GM21825 (cell line): ENCODE measurements at regions not wholly inside any gene's neighbourhood (a gene's known extent, or its start where the extent isn't known, plus 50 kb on each side); places are given as distances from the start of the nearest gene placed in this dataset.
"Not testable (repeated sequence)": the region's sequence is repeated elsewhere in the genome, so short reads cannot be mapped to it uniquely, and the experiment has no call there.

Source experiments
- ATAC-seq: cut with Tn5 transposase; IDR thresholded peaks from one replicate; pipeline ENCODE4 v1.9.1; 2021; ENCODE audit warnings: mild to moderate bottlenecking, moderate library complexity; ENCODE audit not compliant: unreplicated experiment

- ATAC-seq = no peak
Measured at GRCh38 chr6:104522533-104522932, 337.2 kb downstream of the HACE1 start.

DNA sequence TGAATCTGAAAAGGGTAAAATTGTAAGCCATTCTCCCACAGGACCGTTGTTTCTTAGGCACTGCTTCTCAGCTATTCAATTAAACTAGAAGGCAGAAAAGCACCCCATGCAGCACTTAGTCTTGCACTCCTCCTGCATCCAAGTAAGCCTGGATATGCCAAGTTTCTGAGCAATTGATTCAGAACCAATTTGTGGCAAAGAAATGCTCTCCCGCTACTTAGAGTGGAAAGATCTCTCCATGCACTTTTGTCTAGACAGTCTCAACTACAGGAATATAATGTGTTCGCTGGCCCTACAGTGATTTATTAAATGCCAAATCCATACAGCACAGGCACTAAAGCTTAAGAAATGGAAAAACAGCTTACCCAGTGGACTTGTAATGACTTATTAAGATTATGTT, 338.5 kb downstream of the HACE1 start:
- ATAC-seq = no peak

GRCh38 chr6:104519566-104519965, 340.2 kb downstream of the HACE1 start:
- ATAC-seq = no peak

- ATAC-seq = no peak
Measured at GRCh38 chr6:104509355-104509754, 350.4 kb downstream of the HACE1 start.

DNA sequence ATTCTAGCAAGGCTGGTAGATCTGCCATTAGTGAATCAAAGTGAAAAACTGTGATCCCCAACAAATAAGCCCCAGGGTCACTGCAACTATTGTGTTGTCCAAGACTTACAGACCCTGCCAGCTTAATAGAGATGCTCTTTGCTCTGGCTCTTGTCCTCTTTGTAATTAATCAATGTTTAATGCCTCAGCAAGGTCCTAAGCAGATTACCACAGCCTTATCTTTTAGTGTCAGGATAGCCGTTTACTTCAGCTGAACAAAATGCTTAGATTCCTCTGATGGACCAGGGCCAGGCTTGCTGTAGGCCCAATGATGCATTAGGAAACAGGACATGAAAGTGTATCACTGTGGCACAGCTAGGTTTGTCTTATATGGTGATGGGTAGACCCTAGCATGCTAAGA, 353.3 kb downstream of the HACE1 start:
- ATAC-seq = no peak

DNA sequence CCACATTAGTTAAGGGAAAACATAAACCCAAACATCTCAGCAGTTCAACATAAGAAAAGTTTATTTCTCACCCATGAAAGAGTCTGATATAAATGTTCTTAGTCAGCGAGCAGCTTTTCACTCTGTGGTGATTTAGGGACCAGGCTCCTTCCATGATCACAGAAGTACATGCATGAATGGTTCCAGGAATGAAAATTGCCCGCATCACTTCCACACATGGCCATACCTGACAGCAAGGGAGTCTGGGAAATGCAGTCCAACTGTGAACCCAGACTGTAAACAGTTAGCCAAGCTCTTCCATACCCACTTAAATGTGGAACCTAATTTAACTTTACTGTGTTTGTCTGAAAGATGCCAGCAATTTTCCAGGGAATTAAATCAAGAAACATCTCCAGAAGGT, 353.9 kb downstream of the HACE1 start:
- ATAC-seq = no peak

- ATAC-seq = no peak
Measured at GRCh38 chr6:104500265-104500664, 359.5 kb downstream of the HACE1 start.

DNA sequence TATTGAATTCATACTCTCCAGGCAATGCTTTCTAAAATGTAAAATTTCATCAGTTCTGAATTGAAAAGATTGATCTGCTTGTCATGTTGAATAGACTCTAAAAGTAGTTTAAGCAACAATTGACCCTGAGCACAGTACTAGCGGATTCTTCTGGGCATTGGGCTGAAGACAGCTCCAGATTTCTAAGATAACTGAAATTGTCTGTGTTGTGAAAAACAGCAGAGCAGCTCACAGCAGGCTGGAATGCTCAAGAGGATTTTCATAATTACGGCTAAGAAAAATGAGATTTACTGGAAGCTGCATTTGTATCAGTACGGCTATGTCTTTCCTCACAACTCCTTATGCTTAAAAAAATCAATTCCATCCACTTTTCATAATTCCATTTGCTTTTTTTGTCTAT, 373.7 kb downstream of the HACE1 start:
- no peak for ATAC-seq

DNA sequence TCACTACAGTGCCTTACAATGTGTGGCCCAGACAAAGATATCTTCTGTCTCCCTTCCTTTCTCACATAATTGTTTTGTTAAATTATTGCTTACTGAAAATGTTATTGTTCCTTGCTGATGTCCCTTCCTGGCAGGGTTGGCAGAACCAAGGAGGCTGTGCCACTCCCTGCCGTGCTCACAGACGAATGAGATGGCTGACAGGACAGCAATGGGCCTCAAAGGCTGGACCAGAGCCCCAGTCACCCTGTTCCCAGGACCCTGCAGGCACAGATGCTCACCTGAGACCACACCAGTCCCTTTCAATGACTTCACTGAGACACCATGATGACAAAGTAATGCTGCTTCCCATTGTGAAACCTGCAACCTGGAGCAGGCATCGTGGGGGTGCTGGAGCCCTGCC, 375.1 kb downstream of the HACE1 start:
- no peak for ATAC-seq

- no peak for ATAC-seq
Measured at GRCh38 chr6:104484191-104484590, 375.5 kb downstream of the HACE1 start.

- ATAC-seq = no peak
Measured at GRCh38 chr6:104483225-104483834, 376.4 kb downstream of the HACE1 start.

DNA sequence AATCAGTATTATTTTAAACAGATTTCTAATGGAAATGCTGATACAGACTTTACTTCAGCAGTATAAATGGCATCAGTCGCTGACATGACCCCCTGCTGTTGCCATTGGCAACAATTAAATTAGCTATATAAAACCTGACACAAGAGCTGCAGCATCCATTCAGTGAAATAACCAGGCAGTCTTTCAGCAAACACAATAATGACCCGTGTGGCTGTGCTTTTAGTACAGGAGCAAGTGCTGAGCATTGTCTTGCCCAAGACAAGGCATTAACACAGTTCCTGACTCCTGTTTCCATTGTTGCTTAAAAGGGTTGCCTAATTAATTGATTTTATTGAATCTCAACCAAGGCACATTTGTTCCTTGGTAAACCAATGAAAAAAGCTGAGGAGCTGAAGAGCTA, 382.1 kb downstream of the HACE1 start:
- ATAC-seq = no peak

DNA sequence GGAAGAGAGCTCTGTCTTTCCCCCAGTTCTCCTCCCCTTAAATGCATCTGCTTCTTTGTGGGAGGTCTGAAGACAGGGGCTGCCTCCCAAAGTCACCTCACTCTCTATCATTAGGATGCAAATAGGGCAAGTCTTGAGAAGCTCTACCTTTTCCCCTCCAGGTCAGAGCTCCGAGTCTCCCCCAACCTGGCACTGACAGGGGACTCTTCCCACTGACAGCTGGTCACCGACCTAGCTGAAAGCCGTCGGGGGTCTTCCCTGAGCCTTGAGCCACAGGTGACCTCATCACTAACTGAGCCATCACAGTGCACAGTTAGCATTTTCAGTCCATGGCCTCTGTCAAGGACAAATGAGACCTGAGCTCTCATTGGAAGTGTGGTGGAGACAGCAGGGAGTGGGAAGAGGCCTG, 386.7 kb downstream of the HACE1 start:
- no peak for ATAC-seq

DNA sequence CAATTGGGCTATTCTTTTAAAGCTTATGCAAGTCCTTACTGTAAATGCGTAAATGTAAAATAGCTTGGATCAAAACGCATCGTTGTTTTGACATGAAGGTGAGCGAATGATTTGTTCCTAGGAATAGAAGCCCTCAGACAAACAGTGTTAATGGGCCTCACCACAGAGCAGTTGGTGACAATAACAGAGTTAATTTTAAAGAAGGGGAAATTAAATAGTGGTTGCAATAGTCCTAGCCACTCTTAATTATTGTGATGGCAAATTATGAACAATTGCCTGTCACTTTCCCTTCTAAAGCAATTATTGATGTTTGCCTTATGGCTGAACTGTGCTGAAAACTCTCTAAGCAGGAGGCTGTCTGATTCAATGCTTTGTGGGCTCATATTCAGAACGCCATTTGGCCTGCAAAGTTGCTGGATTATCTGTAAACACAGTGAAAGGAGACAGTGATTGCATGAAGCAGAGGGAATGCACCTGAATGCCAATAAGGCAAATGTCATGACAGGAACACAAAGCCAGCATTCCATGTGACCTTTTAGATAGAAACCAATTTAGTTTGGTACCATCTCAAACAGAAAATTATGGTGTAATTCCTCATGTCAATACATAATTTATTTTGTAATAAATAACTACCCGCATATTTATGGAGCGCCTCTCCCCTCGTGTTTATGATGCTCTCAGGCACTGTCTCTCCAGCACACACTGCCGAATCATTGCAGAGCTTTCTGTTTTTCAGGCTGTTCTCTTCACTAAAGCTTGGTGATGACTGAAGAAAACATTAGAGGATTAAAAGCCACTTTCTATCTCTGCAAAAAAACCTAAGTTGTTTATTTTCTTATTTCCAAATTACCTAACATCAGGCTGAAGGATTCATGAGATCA, 387.5 kb downstream of the HACE1 start:
- no peak for ATAC-seq

GRCh38 chr6:104466306-104466705, 393.4 kb downstream of the HACE1 start:
- no peak for ATAC-seq

GRCh38 chr6:104462811-104463599, 396.7 kb downstream of the HACE1 start:
- ATAC-seq = no peak

DNA sequence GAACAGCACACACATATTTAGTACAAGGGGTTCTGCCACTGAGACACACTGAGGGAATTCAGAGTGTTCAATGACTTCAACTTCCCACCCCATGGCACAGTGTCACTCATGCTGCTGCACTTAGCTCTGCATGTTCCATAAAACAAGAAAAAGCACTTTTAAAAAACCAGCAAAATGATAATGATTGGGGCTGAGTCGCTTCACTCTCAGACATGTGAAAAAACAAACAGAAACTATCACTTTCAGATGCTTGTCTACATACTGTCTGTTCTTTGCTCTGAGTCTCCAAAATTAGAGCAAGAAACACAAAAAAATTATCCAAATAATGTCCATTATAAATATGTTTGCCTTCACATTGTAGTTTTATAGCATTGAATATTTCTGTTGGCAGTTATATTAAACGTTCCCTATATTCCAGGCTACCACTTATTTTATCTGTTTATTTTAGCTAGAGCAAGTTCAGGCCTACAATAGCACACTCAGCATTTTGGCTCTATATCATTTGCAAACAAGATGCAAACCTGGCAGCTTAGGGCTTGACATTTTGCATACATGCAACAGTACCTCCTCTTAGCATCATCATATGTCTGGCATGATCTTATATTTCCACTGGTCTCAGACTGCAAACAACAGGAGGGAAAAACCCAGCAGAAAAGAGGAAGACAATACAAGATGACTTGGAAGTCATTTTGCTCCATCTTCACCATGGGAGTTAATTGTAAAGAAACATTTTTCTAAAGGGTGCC, 398.8 kb downstream of the HACE1 start:
- no peak for ATAC-seq

- ATAC-seq = peak; percentile 74
Measured at GRCh38 chr6:104459543-104459942, 400.2 kb downstream of the HACE1 start.

DNA sequence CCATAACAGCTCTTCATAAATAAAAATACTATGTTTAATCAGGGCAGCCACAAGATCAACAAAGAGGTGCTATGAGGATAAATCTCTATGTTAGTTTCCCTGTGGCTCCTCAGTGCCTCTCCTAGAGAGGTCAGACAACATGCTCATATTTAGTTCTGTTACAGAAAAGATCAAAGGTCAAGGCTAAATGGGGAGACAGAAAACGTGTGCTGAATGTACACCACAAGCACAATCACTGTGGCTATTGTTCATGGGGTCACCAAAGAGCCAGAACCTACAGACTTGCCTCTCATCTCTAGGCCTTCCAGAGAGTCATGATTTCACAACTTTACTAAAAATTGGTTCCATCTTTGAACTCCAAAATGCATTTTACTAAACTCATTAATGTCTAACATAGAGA, 409.8 kb downstream of the HACE1 start:
- no peak for ATAC-seq

DNA sequence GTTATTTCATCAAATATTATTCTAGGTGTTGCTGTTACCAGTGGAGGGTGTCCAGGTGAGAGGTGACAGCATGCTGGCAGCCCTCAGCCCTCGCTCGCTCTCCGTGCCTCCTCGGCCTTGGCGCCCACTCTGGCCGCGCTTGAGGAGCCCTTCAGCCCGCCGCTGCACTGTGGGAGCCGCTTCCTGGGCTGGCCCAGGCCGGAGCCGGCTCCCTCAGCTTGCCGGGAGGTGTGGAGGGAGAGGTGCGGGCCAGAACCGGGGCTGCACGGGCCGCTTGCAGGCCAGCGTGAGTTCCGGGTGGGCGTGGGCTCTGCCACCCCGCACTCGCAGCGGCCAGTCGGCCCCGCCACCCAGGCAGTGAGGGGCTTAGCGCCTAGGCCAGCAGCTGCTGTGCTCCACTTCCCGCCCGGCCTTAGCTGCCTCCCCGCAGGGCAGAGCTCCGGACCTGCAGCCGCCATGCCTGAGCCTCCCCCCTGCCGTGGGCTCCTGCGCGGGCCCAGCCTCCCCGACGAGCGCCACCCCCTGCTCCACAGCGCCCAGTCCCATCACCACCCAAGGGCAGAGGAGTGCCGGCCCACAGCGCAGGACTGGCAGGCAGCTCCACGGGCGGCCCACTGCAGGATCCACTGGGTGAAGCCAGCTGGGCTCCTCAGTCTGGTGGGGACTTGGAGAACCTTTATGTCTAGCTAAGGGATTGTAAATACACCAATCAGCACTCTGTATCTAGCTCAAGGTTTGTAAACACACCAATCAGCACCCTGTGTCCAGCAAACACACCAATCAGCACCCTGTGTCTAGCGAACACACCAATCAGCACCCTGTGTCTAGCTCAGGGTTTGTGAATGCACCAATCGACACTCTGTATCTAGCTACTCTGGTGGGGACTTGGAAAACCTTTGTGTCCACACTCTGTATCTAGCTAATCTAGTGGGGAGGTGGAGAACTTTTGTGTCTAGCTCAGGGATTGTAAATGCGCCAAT, 413.3 kb downstream of the HACE1 start:
- ATAC-seq = not testable (repeated sequence)
